ENCODE measurements at regions not wholly inside any gene's neighbourhood (a gene's known extent, or its start where the extent isn't known, plus 50 kb on each side); places are given as distances from the start of the nearest gene placed in this dataset.

DNA sequence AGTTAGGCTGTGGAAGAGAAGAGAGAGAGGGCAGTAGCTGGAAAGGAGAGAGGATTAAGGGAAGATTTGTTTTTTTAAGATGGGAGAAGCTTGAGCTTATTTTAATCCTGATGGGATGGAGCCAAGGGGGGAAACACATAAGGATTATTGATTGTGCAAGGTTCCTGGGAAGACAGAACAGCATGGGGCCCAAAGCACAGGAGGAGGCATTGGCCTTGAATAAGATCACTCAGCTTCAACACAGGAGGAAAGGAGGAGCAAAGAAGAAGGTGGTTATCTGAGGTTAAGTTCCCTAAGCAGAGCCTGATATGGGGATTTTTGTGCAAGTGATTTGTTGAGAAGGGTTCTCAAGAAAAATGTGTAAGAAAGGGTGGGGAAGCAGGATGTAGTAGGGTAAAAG is 169.8 kb downstream of the ABCC12 start:
- in situ Hi-C loops (cut with MboI) = no loop called here
- TF ChIP-seq EZH2phosphoT487 (IDR thresholded peaks at IDR 0.05; ENCODE audit: insufficient read depth, low read depth) (no peak), EZH2 (IDR thresholded peaks at IDR 0.05; ENCODE audit: insufficient read depth, poor library complexity, severe bottlenecking) (no peak)
- Histone ChIP-seq H2AFZ (no peak overlapping the region), H3K9me2 (ENCODE audit: insufficient read depth) (no peaks in the 10 kb centered on the region), H3K79me2 (ENCODE audit: insufficient read depth) (no peaks in the 10 kb centered on the region), H3K4me3 (no peak overlapping the region), H3K27me3 (replicated peaks; ENCODE audit: insufficient read depth) (no peaks in the 10 kb centered on the region; the same call in 1 of the 2 replicates), H3K27ac (no peak overlapping the region), H3K9ac (no peak overlapping the region), H3K4me2 (ENCODE audit: unreplicated experiment) (no peak overlapping the region), H3F3A (ENCODE audit: insufficient read depth) (no peaks in the 10 kb centered on the region), H3K9me3 (ENCODE audit: low read depth) (no peaks in the 10 kb centered on the region), H4K20me1 (ENCODE audit: insufficient read depth) (no peaks in the 10 kb centered on the region), H3K36me3 (ENCODE audit: low read depth) (no peaks in the 10 kb centered on the region), H3K4me1 (ENCODE audit: insufficient read depth) (no peaks in the 10 kb centered on the region)
- no peak for DNase-seq

DNA sequence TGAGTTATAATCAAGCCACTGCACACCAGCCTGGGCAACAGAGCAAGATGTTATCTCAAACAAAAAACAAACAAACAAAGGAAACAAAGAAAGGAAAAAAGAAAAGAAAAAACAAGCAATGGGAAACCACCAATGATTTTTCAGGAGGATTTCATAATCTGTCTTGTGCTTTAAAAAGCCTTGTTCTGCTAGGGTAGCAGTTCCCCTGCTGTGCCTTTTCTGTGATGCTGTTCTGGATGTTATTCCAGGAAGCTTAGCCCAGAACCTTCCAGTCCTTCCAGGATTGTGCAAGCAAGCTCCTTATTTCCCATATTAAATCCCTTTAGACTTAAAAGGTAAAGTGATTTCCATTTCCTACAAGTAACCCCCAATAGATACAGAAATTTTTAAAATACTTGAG is 171.1 kb downstream of the ABCC12 start:
- DNase-seq = no peak
- H3K4me3 ChIP-seq = no peak overlapping the region
- H3F3A ChIP-seq (ENCODE audit: insufficient read depth) = no peaks in the 10 kb centered on the region
- H2AFZ ChIP-seq = no peak overlapping the region
- in situ Hi-C loops (cut with MboI) = no loop called here
- H3K4me1 ChIP-seq (ENCODE audit: insufficient read depth) = no peaks in the 10 kb centered on the region
- H3K36me3 ChIP-seq (ENCODE audit: low read depth) = no peaks in the 10 kb centered on the region
- H3K79me2 ChIP-seq (ENCODE audit: insufficient read depth) = no peaks in the 10 kb centered on the region
- H3K4me2 ChIP-seq (ENCODE audit: unreplicated experiment) = no peak overlapping the region
- no peak overlapping the region for H3K9ac ChIP-seq
- no peak overlapping the region for H3K27ac ChIP-seq
- H3K9me3 ChIP-seq (ENCODE audit: low read depth) = no peaks in the 10 kb centered on the region
- TF ChIP-seq EZH2 (IDR thresholded peaks at IDR 0.05; ENCODE audit: insufficient read depth, poor library complexity, severe bottlenecking) (no peak), EZH2phosphoT487 (IDR thresholded peaks at IDR 0.05; ENCODE audit: insufficient read depth, low read depth) (no peak)
- no peaks in the 10 kb centered on the region; the same call in 1 of the 2 replicates for H3K27me3 ChIP-seq (replicated peaks; ENCODE audit: insufficient read depth)
- H3K9me2 ChIP-seq (ENCODE audit: insufficient read depth) = no peaks in the 10 kb centered on the region
- H4K20me1 ChIP-seq (ENCODE audit: insufficient read depth) = no peaks in the 10 kb centered on the region

DNA sequence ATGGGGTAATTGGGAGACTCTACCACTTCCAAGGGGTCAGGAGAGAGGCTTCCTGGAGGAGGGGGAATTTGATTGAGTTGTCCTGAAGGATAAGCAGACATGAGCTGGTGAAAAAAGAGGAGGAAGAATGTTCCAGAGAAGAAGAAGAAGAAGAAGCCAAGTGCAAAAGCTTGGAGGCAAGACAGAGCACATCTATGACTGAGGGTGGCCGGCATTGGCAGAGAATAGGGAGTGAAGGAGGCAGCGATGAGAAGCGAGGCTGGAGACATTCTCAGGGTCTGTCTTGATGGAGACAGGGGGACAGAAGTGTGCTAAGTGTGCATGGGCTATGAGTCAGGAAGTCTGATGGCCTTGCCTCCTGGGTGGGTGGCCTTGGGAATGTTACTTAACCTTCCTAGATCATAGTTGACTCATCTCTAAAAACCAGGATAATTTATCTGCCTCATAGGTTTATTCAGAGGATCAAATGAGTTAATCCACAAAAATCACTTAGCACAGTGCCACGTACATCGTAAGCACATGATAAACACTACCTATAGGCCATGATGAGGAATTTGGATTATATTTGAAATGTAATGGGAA is 171.7 kb downstream of the ABCC12 start:
- Histone ChIP-seq H3K4me2 (ENCODE audit: unreplicated experiment) (no peak overlapping the region), H3K79me2 (ENCODE audit: insufficient read depth) (no peaks in the 10 kb centered on the region), H3K4me3 (no peak overlapping the region), H3K9me3 (ENCODE audit: low read depth) (no peaks in the 10 kb centered on the region), H3K27me3 (replicated peaks; ENCODE audit: insufficient read depth) (no peaks in the 10 kb centered on the region; the same call in 1 of the 2 replicates), H3F3A (ENCODE audit: insufficient read depth) (no peaks in the 10 kb centered on the region), H3K4me1 (ENCODE audit: insufficient read depth) (no peaks in the 10 kb centered on the region), H3K36me3 (ENCODE audit: low read depth) (no peaks in the 10 kb centered on the region), H2AFZ (no peak overlapping the region), H3K9ac (no peak overlapping the region), H4K20me1 (ENCODE audit: insufficient read depth) (no peaks in the 10 kb centered on the region), H3K9me2 (ENCODE audit: insufficient read depth) (no peaks in the 10 kb centered on the region), H3K27ac (no peak overlapping the region)
- in situ Hi-C loops (cut with MboI) = no loop called here
- no peak for DNase-seq
- 35 to 36% methylated on average over 5 of the region's 5 CpGs for WGBS, 2 experiments (ENCODE audit: low coverage in 1 of 2, low lambda C conversion rate in 2 of 2, missing lambda C conversion rate in 2 of 2)
- TF ChIP-seq EZH2 (IDR thresholded peaks at IDR 0.05; ENCODE audit: insufficient read depth, poor library complexity, severe bottlenecking) = no peak
- no peak for TF ChIP-seq EZH2phosphoT487 (IDR thresholded peaks at IDR 0.05; ENCODE audit: insufficient read depth, low read depth)

DNA sequence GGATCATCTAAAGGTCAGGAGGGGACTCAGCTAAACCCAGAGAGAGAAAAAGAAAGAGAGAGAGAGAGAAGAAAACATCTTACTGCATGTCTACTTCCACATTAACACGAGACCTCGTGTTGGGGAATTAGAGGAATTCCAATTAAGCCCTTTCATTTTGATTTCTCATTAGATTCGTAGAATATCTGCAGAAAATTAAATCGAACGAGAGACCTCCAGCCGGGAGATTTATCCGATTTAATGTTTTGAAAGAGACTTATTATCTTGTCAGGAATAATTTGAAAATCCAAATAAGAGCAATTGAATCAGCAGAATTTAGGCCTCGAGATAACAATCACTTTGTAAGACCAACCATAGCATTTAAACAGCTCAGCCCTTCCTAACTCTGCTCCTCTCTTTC is 175.6 kb downstream of the ABCC12 start:
- Histone ChIP-seq H3K27me3 (replicated peaks; ENCODE audit: insufficient read depth) (no peaks in the 10 kb centered on the region; the same call in 1 of the 2 replicates), H3K36me3 (ENCODE audit: low read depth) (no peaks in the 10 kb centered on the region), H3K27ac (no peak overlapping the region), H3K4me3 (no peak overlapping the region), H3F3A (ENCODE audit: insufficient read depth) (no peaks in the 10 kb centered on the region), H3K9me3 (ENCODE audit: low read depth) (no peaks in the 10 kb centered on the region), H2AFZ (no peak overlapping the region), H4K20me1 (ENCODE audit: insufficient read depth) (no peaks in the 10 kb centered on the region), H3K4me2 (ENCODE audit: unreplicated experiment) (no peak overlapping the region), H3K9me2 (ENCODE audit: insufficient read depth) (no peaks in the 10 kb centered on the region), H3K79me2 (ENCODE audit: insufficient read depth) (no peaks in the 10 kb centered on the region), H3K4me1 (ENCODE audit: insufficient read depth) (no peaks in the 10 kb centered on the region), H3K9ac (no peak overlapping the region)
- TF ChIP-seq EZH2 (IDR thresholded peaks at IDR 0.05; ENCODE audit: insufficient read depth, poor library complexity, severe bottlenecking) (no peak), EZH2phosphoT487 (IDR thresholded peaks at IDR 0.05; ENCODE audit: insufficient read depth, low read depth) (no peak)
- in situ Hi-C loops (cut with MboI) = no loop called here
- no peak for DNase-seq
- 44 to 49% methylated on average over 8 of the region's 8 CpGs for WGBS, 2 experiments (ENCODE audit: low coverage in 1 of 2, low lambda C conversion rate in 2 of 2, missing lambda C conversion rate in 2 of 2)

DNA sequence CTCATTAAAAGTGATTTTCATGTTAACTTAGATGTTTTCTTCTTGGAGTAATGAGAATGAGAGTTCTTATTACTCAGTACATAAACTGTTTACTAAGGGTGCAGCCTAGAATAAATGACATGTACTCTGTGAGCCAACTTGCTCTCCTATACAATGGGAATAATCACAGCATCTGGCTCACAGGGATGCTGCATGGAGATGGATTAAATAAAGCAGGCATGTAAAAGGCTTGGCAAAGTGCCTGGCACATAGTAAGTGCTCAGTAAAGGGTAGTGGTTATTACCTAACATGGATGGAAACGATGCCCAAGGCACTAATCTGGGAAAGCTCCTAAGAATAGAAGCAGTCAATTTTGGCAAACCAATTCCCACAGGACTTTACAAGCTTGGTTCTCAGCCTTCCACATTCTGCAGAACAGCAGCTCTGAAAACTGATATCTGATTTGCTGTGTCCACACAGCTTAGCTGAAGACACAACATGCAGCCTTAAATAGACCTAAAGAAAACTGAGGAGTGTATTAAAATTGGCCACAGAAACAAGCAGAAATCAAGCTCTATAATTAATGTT is 176.1 kb downstream of the ABCC12 start:
- H3K27ac ChIP-seq = no peak overlapping the region
- no peaks in the 10 kb centered on the region for H3F3A ChIP-seq (ENCODE audit: insufficient read depth)
- H4K20me1 ChIP-seq (ENCODE audit: insufficient read depth) = no peaks in the 10 kb centered on the region
- H2AFZ ChIP-seq = no peak overlapping the region
- in situ Hi-C loops (cut with MboI) = no loop called here
- no peaks in the 10 kb centered on the region for H3K9me3 ChIP-seq (ENCODE audit: low read depth)
- no peak for TF ChIP-seq EZH2 (IDR thresholded peaks at IDR 0.05; ENCODE audit: insufficient read depth, poor library complexity, severe bottlenecking)
- TF ChIP-seq EZH2phosphoT487 (IDR thresholded peaks at IDR 0.05; ENCODE audit: insufficient read depth, low read depth) = no peak
- no peak overlapping the region for H3K4me2 ChIP-seq (ENCODE audit: unreplicated experiment)
- no peak overlapping the region for H3K9ac ChIP-seq
- H3K79me2 ChIP-seq (ENCODE audit: insufficient read depth) = no peaks in the 10 kb centered on the region
- DNase-seq = no peak
- H3K9me2 ChIP-seq (ENCODE audit: insufficient read depth) = no peaks in the 10 kb centered on the region
- H3K4me3 ChIP-seq = no peak overlapping the region
- no peaks in the 10 kb centered on the region; the same call in 1 of the 2 replicates for H3K27me3 ChIP-seq (replicated peaks; ENCODE audit: insufficient read depth)
- WGBS, 2 experiments (ENCODE audit: low coverage in 1 of 2, low lambda C conversion rate in 2 of 2, missing lambda C conversion rate in 2 of 2) = 0 to 55% methylated on average over 1 of the region's 1 CpG
- no peaks in the 10 kb centered on the region for H3K4me1 ChIP-seq (ENCODE audit: insufficient read depth)
- H3K36me3 ChIP-seq (ENCODE audit: low read depth) = no peaks in the 10 kb centered on the region
